ENCODE measurements at regions not wholly inside any gene's neighbourhood (a gene's known extent, or its start where the extent isn't known, plus 50 kb on each side); places are given as distances from the start of the nearest gene placed in this dataset.

GRCh38 chr2:128495996-128496547 lies 177.4 kb upstream of the HS6ST1 start:
- no peak for DNase-seq

GRCh38 chr2:128496700-128497099 lies 178.0 kb upstream of the HS6ST1 start:
- DNase-seq = no peak

- DNase-seq = no peak
These were observed 178.8 kb upstream of the HS6ST1 start for GRCh38 chr2:128497461-128497860.

- no peak for DNase-seq
These were observed 179.4 kb upstream of the HS6ST1 start for GRCh38 chr2:128498086-128498485.

- DNase-seq = no peak
These were observed 179.9 kb upstream of the HS6ST1 start for GRCh38 chr2:128498589-128498988.

- DNase-seq = no peak
These were observed 180.9 kb upstream of the HS6ST1 start for GRCh38 chr2:128499367-128500137.

GRCh38 chr2:128500138-128500800 lies 181.6 kb upstream of the HS6ST1 start:
- no peak for DNase-seq

- DNase-seq = no peak
These were observed 182.5 kb upstream of the HS6ST1 start for GRCh38 chr2:128501006-128501690.

- no peak for DNase-seq
These were observed 183.0 kb upstream of the HS6ST1 start for GRCh38 chr2:128501700-128502099.

- no peak for DNase-seq
These were observed 183.5 kb upstream of the HS6ST1 start for GRCh38 chr2:128502200-128502599.

GRCh38 chr2:128502638-128503246 lies 184.1 kb upstream of the HS6ST1 start:
- DNase-seq = no peak

GRCh38 chr2:128503399-128504245 lies 185.0 kb upstream of the HS6ST1 start:
- no peak for DNase-seq

GRCh38 chr2:128504246-128505149 lies 185.8 kb upstream of the HS6ST1 start:
- no peak for DNase-seq

- DNase-seq = no peak
These were observed 186.5 kb upstream of the HS6ST1 start for GRCh38 chr2:128505150-128505490.

- DNase-seq = no peak
These were observed 187.2 kb upstream of the HS6ST1 start for GRCh38 chr2:128505575-128506526.

- DNase-seq = no peak
These were observed 187.9 kb upstream of the HS6ST1 start for GRCh38 chr2:128506534-128506933.

- no peak for DNase-seq
These were observed 192.2 kb upstream of the HS6ST1 start for GRCh38 chr2:128510701-128511397.

- DNase-seq = no peak
These were observed 193.2 kb upstream of the HS6ST1 start for GRCh38 chr2:128511731-128512378.

All from 8988T (cell line).